T-helper 1 cell treated with Interleukin-12 subunit alpha and Interleukin-12 subunit beta and Interleukin-4 antibody, amounts not matched to agents 30 ng/mL and 1 ng/mL, for 36 hours (primary cell): ENCODE measurements at regions not wholly inside any gene's neighbourhood (a gene's known extent, or its start where the extent isn't known, plus 50 kb on each side); places are given as distances from the start of the nearest gene placed in this dataset.
"Not testable (repeated sequence)": the region's sequence is repeated elsewhere in the genome, so short reads cannot be mapped to it uniquely, and the experiment has no call there.

Experiments used
- intact Hi-C: fragments of 100-400 bp; cut with micrococcal nuclease; formaldehyde crosslinking; loops from one replicate; pipeline ENCODE4 v1.15.1; 2024

- intact Hi-C loops = no loop called here
Observed at GRCh38 chr3:110856916-110857315, 214.7 kb upstream of the NECTIN3 start.

- intact Hi-C loops = no loop called here
Observed at GRCh38 chr3:110858549-110858948, 213.1 kb upstream of the NECTIN3 start.

- intact Hi-C loops = no loop called here
Observed at GRCh38 chr3:110859336-110859735, 212.3 kb upstream of the NECTIN3 start.

GRCh38 chr3:110859993-110860392 is 211.6 kb upstream of the NECTIN3 start:
- intact Hi-C loops = no loop called here

- intact Hi-C loops = no loop called here
Observed at GRCh38 chr3:110865934-110866333, 205.7 kb upstream of the NECTIN3 start.

- intact Hi-C loops = no loop called here
Observed at GRCh38 chr3:110868106-110868505, 203.5 kb upstream of the NECTIN3 start.

- intact Hi-C loops = no loop called here
Observed at GRCh38 chr3:110869736-110870135, 201.9 kb upstream of the NECTIN3 start.

- intact Hi-C loops = no loop called here
Observed at GRCh38 chr3:110871869-110872268, 199.7 kb upstream of the NECTIN3 start.

- intact Hi-C loops = no loop called here
Observed at GRCh38 chr3:110878692-110879091, 192.9 kb upstream of the NECTIN3 start.

- intact Hi-C loops = no loop called here
Observed at GRCh38 chr3:110881069-110881468, 190.5 kb upstream of the NECTIN3 start.

- intact Hi-C loops = no loop called here
Observed at GRCh38 chr3:110886222-110886893, 185.3 kb upstream of the NECTIN3 start.

- intact Hi-C loops = no loop called here
Observed at GRCh38 chr3:110887176-110887575, 184.4 kb upstream of the NECTIN3 start.

- intact Hi-C loops = not testable (repeated sequence)
Observed at GRCh38 chr3:110888625-110889375, 182.8 kb upstream of the NECTIN3 start.

GRCh38 chr3:110889376-110889699 is 182.3 kb upstream of the NECTIN3 start:
- intact Hi-C loops = not testable (repeated sequence)

- intact Hi-C loops = no loop called here
Observed at GRCh38 chr3:110894574-110894973, 177.0 kb upstream of the NECTIN3 start.

GRCh38 chr3:110895054-110895453 is 176.6 kb upstream of the NECTIN3 start:
- intact Hi-C loops = no loop called here

GRCh38 chr3:110897046-110897445 is 174.6 kb upstream of the NECTIN3 start:
- intact Hi-C loops = no loop called here

GRCh38 chr3:110900576-110900975 is 171.0 kb upstream of the NECTIN3 start:
- intact Hi-C loops = no loop called here

- intact Hi-C loops = no loop called here
Observed at GRCh38 chr3:110901536-110901935, 170.1 kb upstream of the NECTIN3 start.

- intact Hi-C loops = no loop called here
Observed at GRCh38 chr3:110902453-110903085, 169.0 kb upstream of the NECTIN3 start.

GRCh38 chr3:110903771-110904519 is 167.7 kb upstream of the NECTIN3 start:
- intact Hi-C loops = no loop called here

- intact Hi-C loops = no loop called here
Observed at GRCh38 chr3:110904520-110904890, 167.1 kb upstream of the NECTIN3 start.
